GM18502 (cell line): ENCODE measurements at regions not wholly inside any gene's neighbourhood (a gene's known extent, or its start where the extent isn't known, plus 50 kb on each side); places are given as distances from the start of the nearest gene placed in this dataset.
A peak's percentile ranks its signal among the peaks of the same experiment; 100 is the strongest.
"Not testable (repeated sequence)": the region's sequence is repeated elsewhere in the genome, so short reads cannot be mapped to it uniquely, and the experiment has no call there.

Source experiments
- ATAC-seq: cut with Tn5 transposase; IDR thresholded peaks from one replicate; pipeline ENCODE4 v1.9.1; 2021; ENCODE audit warnings: mild to moderate bottlenecking; ENCODE audit not compliant: unreplicated experiment, poor library complexity

DNA sequence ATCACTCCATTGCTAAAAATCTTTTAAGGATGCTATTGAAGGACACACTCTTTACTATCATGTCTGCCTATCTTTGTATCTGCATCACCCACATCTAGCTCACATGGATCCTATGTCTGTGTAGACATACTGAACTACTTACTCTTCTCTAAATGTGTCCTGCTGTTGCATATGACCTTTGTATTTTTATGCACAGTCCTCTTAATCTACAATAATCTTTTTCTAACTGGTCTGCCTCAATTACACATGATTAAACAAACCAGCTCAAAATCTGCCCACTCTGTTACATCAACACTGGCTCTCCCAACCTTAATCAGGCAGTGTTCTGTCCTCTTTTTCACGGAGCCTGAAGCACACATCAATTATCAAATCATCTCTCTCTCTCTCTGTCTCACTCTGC, 316.3 kb upstream of the MGAT4C start:
- ATAC-seq: no peak

GRCh38 chr12:86565038-86565437, 308.8 kb upstream of the MGAT4C start:
- ATAC-seq: no peak

- ATAC-seq: not testable (repeated sequence)
Observed at GRCh38 chr12:86555491-86555890, 299.3 kb upstream of the MGAT4C start.

- no peak for ATAC-seq
Observed at GRCh38 chr12:86551146-86551571, 295.0 kb upstream of the MGAT4C start.

- ATAC-seq: no peak
Observed at GRCh38 chr12:86550218-86551145, 294.3 kb upstream of the MGAT4C start.

GRCh38 chr12:86543716-86544115, 287.5 kb upstream of the MGAT4C start:
- no peak for ATAC-seq

DNA sequence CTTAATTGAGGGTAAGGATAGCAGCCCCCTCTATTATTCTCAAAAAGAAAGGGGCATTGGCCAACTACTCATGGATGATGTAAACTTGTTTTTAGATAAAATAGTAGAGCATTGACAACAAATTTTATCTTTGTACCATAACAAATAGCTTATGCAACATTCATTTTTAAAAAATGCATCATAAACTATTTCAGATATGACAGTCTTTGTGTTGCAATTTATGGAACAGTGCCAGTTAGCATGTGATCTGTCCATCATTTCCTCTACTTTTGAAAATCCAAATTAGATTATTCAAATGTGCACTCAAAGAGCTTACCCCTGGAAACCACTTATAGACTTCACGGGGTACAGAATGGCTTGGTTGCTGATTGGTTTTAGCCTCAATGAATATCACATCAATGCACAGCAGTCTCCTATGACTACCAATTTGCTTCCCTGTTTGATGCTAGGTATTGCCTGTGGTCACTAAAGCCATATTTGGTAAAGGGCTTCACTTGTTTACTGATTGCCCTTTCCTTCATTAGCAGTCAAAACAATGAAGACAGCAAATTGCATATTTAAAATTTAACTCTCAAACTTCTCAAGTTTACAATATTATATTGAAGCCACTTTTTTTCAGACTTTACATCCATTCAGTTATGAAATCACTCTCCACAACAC, 274.9 kb upstream of the MGAT4C start:
- ATAC-seq: no peak

- no peak for ATAC-seq
Observed at GRCh38 chr12:86526060-86526595, 269.9 kb upstream of the MGAT4C start.

GRCh38 chr12:86523844-86524243, 267.7 kb upstream of the MGAT4C start:
- ATAC-seq: no peak

DNA sequence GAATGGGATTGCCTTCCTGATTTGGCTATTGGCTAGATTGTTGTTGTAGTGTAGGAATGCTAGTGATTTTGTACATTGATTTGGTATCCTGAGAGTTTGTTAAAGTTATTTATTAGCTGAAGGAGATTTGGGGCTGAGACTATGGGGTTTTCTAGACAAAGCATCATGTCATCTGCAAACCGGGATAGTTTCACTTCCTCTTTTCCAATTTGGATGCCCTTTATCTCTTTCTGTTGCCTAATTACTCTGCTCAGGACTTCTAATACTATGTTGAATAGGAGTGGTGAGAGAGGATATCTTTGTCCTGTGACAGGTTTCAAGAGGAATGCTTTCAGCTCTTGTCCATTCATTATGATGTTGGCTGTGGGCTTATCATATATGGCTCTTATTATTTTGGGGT, 265.7 kb upstream of the MGAT4C start:
- no peak for ATAC-seq

DNA sequence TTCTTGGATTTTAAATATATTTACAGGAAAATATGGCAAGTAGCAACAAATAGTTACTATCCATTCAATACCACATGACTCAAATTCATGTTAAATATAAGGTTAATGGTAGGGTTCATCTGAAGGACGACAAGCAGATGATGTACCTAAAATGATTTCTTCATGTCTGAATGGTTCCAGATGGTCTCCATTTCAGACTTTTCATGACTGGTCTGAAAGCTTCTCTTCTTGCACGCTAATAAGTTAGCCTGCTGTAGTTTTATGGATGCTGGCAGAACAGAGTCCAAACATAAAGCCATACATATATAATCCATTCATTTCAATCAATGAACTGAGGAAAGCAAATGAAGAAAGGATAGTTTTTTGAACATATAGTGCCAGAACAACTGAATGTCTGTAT, 257.0 kb upstream of the MGAT4C start:
- ATAC-seq: peak; percentile 24

DNA sequence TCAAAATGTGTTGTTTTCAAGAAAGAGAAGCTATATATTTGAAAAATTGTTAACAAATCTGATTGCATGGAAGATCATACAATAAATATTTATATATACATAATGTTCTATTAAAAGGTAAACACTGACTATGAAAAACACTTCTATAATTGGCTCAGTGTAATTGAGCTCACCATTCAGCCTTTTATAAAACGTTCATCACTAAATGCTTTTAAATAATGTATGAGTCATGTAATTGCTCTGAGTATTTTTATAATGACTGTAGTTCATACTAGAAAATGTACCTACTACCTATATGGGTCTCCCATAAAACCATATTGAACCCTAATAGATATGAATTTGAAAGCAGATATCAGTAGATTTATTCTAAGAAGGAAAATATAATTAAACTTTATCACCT, 240.4 kb upstream of the MGAT4C start:
- no peak for ATAC-seq

DNA sequence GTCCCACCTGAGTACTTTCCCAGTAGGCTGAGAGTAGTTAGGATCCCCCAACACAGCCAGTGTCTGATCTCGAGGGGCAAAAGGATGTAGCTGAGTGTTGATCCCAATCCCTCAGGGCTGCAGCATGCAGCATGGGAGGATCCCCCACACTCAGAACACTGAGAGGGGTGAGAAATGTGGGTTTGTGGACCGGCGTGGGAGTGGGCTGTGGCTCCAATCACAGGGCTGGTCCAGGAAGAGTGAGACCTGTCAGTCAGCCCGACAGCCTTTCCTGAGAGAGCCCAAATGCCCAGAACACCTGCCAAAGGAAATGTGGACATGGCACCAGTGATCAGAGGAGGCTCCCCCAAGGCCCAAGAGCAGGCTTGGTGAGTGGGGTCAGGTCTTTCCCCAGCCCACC, 228.3 kb upstream of the MGAT4C start:
- ATAC-seq: no peak

GRCh38 chr12:86473231-86473630, 217.0 kb upstream of the MGAT4C start:
- no peak for ATAC-seq

GRCh38 chr12:86456776-86457175, 200.6 kb upstream of the MGAT4C start:
- ATAC-seq: no peak

GRCh38 chr12:86456241-86456640, 200.1 kb upstream of the MGAT4C start:
- no peak for ATAC-seq

DNA sequence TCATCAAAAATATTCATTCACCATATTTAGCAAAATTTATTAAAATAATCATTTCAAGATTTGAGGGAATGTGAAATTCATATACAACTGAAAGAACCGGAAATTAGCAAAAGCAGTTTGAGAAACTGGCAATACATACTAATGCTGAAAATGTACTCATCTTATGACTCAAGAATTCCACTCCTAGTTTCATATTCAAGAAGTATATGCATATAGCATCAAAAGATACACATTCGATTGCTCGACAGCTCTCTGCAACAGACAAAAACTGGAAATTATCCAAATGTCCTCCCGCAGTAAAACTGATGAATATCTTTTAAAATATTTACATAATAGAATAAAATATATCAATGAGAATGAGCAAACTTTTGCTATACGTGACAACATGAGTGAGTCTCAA, 189.2 kb upstream of the MGAT4C start:
- ATAC-seq: no peak

DNA sequence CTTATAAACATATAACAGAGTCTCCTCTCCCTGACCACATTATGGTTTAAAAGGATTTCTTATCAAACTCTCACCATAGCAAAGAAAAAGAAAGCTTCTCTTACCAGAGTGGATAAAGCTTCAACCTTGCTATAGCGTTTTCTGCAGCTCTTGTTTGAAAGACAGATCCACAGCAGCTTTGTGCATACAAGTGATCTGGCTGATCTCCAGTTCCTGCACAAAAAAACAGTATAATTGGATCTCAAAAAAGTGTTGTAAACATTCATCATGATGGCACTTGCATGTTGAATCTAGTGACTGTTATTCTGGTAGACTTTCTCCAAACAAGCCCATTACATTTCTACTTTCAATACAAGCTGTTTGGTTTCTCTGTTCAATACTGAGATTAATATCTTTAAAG, 178.9 kb upstream of the MGAT4C start:
- no peak for ATAC-seq

GRCh38 chr12:86429824-86430223, 173.6 kb upstream of the MGAT4C start:
- no peak for ATAC-seq

- no peak for ATAC-seq
Observed at GRCh38 chr12:86421333-86421732, 165.1 kb upstream of the MGAT4C start.

GRCh38 chr12:86414201-86414600, 158.0 kb upstream of the MGAT4C start:
- ATAC-seq: no peak
